ENCODE measurements at regions not wholly inside any gene's neighbourhood (a gene's known extent, or its start where the extent isn't known, plus 50 kb on each side); places are given as distances from the start of the nearest gene placed in this dataset.

DNA sequence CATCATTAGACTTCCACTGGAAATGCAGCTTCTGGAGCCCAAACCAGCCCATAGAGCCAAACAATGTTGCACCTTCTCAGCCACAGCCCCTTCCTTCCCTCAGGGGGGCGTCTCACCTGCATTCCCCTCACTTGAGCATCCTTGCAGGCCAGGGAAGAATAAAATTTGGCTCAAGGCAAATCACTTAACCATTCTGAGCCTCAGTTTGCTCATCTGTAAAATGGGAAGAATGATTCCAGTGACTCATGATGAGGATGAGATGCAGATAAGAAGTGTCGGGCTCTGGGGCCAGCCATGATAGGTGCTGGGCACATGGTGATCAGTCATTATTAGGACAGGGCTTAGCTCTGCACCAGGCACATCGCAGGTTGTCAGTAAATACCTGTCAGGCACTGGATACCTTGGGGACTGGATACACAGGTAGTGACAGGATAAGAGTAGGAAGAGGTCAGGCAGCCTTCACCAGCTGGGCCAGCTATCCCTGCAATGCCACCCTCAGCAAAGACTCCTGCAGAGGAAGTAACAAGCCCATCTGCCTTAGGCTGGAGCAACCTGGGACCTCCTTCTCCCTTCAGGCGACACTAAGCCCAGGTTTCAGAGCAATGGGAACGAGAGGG is 208.0 kb upstream of the TNRC6C start:
- no peak for DNase-seq (ENCODE audit: low read depth in 2 of 3, low spot score in 1 of 3)

DNA sequence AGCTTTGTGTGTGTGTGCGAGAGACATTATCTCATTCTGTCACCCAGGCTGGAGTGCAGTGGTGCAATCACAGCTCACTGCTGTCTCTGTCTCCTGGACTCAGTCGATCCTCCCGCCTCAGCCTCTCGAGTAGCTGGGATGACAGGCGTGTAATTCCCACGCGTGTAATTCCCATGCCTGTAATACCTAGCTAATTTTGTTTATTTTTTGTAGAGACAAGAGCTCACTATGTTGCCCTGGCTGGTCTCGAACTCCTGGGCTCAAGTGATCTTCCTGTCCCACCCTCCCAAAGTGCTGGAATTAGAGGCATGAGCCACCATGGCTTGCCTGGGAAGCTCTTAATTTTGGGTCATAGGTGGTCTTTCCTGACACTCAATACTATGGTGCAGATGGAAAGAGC is 205.3 kb upstream of the TNRC6C start:
- no peak for DNase-seq (ENCODE audit: low read depth in 2 of 3, low spot score in 1 of 3)

DNA sequence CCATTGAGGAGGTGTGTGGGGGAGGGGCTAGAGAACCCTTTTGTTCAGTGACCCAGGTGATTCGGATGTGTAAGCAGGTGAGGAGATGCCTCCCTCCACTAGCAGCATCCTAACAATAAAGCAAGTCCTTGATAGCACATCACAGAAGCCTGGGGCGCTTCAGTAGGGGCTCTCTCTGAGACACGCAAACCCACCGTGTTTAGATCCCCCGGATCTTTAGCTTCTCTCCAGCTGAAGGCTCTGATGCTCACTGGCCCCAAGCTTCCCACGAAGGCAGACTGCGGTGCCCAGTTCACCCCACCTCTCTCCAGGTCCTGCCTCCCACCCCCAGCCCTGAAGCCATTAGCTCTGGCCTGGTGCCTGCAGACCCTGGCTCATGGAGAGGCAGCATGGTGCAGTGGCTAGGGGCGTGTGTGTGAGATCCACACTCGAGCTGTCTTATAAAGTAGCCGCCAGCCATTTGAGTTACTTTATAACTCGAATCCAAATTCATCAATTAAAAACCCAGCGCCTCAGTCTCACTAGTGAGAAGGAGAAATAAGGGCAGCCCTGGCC is 204.7 kb upstream of the TNRC6C start:
- no peak for DNase-seq (ENCODE audit: low read depth in 2 of 3, low spot score in 1 of 3)

DNA sequence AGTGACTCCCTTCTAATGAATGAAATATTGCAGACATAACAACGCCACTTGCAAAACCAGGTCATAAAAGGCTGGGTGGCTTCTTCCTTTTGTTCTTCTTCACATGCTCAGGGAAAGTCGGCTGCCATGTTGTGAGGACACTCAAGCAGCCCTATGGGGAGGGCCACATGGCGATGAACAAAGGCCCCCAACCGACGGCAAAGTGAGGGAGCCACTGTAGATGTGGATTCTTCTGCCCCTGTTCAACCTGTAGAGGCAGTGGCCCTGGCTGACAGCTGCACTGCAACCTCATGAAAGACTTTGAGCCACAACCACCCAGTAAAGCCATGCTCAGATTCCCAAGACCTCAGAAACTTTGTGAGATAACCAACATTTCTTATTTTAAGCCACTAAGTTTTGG is 203.5 kb upstream of the TNRC6C start:
- DNase-seq (ENCODE audit: low read depth in 2 of 3, low spot score in 1 of 3), result no peak

DNA sequence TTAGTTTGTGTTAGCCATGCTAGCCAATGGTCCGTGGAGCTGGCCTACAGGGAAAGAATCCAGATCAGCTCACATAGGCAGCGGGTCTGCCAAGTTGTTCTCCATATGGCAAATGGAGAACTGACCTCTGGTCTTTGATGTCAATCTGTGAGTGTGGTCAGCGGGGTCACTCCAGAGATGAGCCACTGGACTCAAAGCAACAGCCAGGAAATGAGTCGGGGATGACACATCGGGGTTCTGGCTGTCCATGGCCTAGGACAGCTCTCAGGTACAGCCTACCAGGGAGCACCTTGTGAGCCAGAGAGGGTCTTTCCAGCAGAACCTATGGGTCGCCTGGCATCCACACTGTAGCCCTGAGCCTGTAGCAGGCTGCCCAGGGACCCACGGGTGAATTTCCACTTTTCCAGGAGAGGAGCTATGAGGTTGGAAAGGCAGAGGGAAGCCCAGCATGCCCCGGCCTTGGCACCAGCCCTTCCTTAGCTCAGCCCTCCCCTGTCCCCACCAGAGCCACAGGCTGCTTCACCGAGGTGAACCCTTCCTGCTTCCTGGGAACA is 203.0 kb upstream of the TNRC6C start:
- no peak for DNase-seq (ENCODE audit: low read depth in 2 of 3, low spot score in 1 of 3)

DNA sequence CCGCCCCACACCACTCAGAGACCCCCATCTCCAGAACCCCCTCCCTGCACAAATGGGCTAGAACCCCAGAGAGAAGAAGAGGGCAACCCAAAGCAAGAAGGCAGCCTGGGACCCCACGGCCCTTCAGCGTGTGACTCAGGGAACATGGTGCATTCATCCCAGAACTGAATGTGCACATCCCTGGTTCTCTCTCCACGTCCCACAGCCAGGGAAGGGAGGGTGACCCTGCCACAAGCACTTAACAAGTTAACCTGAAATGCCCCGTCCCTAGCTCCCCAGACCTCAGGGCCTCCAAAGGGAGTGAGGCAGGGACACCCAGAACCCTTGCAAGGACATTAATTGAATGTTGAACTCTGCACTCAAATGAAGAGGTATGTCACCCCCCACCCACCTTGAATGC is 202.5 kb upstream of the TNRC6C start:
- DNase-seq (ENCODE audit: low read depth in 2 of 3, low spot score in 1 of 3), result no peak

DNA sequence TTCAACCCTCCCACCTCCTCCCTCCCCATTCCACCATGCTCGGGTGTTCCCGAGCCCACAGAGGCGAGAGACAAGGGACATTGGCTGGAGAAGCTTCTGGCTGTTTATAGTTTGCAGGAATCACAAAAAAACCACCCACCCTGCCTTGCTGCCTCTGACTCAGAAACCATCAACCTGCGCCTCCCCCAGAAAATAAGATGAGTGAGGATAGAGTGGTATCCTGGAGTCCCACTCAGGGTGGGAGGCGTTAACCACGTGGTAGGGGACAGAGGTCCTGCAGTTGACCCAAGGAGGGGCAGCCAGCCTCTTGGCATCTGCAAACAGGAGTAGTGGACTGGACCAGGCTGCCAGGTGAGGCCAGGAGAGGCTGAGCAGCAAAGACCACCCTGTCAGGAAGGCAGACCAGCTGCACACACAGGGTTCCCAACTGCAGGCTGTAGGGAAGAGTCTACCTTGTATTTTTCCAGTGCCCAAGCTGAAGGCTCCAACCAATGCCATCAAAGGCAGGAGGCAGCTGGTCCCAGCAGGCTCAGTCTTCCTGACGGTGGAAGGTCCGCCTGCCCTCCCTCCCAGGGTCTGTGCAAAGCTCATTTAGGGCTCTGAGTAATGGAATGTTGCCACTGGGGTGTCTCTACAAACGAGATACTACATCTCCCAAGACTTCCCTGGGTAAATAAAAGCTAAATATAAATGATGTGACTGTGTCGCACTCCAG is 201.5 kb upstream of the TNRC6C start:
- DNase-seq (ENCODE audit: low read depth in 2 of 3, low spot score in 1 of 3), result no peak

DNA sequence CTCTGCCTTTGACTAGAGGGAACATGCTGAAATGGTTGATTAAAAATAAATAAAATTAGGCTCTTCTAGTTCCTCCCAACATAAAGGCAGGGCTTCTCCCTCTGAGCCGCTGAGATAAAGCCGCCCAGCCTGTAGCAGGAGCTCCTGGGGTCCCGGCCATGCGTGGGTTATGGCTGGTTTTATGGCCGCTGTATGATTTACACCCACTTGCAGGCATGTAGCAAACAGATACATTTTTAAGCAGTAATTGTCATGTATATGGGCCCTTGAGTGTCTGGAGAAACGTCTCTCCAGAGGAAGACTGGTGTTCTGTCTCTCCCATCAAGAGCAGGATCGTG is 201.0 kb upstream of the TNRC6C start:
- DNase-seq (ENCODE audit: low read depth in 2 of 3, low spot score in 1 of 3), result no peak

DNA sequence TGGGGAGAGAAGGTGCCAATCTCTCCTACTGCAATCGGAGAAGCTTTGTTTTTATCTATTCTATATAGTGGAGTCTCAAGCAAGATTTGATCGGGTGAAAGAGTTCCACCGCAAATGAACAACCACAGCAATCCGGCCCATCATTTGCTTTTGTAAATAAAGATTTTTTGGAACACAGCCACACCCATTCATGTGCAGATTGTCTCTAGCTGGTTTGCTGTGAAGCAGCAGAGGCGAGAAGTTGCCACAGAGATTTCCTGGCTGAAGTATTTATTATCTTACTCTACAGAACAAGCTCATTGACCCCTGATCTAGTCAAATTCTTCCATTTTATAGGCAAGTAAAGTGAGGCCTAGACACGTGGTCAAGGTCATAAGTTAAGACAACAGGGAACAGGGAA is 195.5 kb upstream of the TNRC6C start:
- DNase-seq (ENCODE audit: low read depth in 2 of 3, low spot score in 1 of 3), result no peak

DNA sequence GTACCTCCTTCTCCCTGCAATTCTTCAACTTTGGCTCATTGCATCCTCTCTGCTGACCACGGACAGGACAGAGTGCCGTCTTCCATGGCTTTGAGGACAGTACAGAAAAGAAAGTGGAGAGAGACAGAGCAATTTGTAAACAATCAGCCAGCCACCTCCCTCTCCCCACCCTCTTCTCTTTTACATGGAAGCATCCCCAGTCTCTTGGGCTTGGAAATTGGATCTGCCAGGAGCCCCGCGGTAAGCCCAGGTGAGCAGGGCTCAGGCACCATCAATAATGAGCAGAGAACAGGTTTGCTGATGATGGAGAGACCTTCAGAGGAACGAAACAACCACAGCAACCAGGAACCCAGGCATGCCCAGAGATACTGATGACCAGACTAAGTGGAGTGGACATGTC is 194.9 kb upstream of the TNRC6C start:
- DNase-seq (ENCODE audit: low read depth in 2 of 3, low spot score in 1 of 3), result no peak

DNA sequence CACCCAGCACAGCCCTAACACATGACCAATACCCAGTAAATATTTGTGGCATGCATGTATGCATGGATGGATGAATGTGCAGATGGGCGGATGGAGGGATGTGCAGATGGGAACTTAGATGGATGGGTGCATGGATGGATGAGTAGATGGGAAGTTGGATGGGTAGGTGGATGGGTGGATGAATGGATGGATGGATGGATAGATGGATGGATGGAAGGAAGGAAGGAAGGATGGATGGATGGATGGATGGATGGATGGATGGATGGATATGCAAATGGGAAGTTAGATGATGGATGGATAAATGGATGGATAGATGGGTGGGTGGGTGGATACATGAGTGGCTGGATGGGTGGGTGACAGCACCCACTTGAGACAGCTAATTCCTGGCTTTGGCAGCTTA is 193.2 kb upstream of the TNRC6C start:
- DNase-seq (ENCODE audit: low read depth in 2 of 3, low spot score in 1 of 3), result no peak

DNA sequence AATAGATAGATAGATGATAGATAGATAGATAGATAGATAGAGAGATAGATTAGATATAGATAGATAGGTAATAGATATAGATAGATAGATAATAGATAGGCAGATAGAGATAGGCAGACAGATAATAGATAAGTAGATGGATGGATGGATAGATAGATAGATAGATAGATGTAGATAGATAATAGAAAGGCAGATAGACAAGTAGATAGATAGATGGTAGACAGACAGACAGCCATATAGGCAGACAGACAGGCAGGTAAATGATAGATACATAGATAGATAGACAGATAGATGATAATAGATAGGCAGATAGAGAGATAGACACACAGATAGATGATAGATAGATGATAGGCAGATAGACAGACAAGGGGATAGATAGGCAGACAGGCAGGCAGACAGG is 191.4 kb upstream of the TNRC6C start:
- DNase-seq (ENCODE audit: low read depth in 2 of 3, low spot score in 1 of 3), result no peak

DNA sequence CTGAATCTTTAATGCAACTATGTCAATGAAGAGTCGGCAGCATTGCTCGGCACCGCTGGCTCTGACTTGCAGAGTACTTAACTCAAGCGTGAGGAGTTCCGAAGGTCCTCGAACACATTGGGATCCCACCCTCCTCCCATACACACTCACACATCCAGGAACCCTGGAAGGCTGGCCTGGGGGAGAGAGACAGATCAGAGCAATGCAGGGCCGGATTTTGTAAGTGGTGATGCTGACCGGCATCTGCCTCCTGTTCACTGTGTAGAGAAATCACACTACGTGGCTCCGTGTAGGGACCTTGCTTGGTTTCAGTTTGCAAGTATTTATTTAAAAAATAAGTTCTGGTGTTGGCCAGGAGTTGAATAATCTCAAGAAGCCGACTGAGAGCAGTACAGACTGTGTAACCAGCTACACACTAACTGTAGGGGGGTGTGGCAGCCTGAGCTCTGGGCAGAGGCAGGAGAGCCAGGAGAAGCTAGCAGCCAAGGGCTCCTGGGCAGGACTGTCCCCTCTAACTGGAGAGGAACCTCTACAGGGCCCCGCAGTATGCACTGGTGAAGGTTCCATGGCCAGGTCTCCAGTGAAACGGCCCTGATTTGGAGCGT is 190.2 kb upstream of the TNRC6C start:
- no peak for DNase-seq (ENCODE audit: low read depth in 2 of 3, low spot score in 1 of 3)

DNA sequence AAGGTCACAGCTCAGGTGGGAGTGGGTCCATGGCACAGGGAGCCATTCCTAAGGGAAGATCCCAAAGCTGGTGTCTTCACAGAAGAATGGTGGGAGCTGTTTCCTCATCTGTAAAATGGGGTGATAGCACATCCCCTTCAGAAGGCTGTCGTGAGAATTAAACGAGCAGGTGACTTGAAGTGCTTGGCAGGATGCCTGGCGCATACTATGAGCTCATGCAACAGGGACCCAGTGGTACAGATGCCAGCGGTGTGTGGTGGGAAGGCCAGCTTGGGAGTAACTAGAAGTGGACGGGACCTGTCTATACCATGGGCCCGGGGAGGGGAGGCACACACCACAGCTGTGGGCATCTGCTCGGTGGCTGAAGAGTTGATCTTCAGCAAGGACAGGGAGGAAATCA is 189.3 kb upstream of the TNRC6C start:
- DNase-seq (ENCODE audit: low read depth in 2 of 3, low spot score in 1 of 3), result no peak

DNA sequence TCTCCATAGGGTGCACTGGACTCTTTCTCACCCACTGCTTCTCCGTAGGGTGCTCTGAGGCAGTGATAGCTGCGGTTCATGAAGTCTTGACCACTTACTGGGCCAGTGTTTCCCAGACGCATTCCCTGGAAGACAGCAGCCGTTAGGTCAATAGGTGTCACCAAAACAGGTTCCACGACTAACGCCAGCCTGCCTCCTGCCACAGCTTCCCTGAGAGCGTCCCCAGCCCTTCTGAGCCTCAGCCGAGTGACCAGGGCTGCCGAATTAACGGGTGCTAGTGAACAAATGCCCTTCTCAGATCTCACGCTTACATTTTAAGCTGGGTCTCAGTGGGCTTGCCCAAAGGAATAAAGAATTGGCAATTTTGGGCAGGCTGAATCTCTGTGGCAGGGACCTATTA is 188.7 kb upstream of the TNRC6C start:
- no peak for DNase-seq (ENCODE audit: low read depth in 2 of 3, low spot score in 1 of 3)

DNA sequence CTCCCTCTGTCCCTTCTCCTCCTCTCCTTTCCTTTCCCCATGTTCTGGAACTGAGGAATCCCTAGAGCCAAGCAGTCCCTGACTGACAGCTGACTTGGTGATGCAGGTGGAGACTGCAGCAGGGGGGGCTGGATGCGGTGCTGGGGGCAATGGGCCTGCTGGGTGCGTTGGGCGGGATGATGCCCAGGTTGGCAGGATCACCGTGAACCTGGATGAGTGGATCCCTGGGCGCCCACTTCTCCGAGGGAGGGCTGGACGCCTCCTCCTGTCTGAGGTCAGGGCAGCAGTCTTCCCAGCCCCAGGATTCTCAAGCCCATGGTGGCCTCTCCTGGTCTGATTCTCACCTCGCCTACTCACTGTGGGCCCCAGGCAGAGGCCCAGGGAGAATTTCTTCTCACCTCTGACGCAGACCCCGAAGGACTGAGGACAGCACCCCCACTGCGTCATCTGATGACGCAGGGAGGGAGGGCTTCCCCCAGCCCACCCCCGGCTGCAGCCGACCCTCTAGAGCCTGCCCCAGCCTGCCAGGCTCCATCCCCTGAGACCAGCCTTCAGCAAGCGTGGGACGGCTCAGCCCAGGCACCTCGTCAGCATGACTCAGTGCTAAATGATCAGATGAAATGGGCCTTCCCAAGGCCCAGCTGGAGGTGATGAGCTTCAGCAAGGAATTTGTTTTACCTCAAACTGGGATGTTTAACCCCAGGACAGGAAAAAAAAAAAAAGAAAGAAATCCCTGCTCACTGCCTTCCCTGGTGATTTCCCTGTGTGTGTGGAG is 188.0 kb upstream of the TNRC6C start:
- no peak for DNase-seq (ENCODE audit: low read depth in 2 of 3, low spot score in 1 of 3)

DNA sequence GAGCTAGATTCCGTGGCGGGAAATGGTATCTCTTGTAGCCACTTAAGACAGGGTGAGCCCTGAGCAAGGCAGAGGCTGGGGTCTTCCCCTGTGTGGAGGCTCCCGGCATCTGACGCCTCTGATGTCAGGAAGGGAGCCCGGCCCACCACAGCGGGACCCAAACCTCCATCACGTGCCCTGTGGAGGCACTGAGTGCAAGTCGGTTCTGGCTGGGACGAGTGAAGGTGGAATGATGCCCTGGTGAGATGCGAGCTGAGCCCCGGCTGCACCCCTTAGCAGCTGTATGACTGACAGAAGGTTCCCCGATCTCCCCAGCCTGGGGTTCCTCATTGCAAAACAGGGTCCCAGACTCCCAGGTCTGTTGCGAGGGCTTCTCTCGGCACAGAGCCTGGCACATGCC is 187.4 kb upstream of the TNRC6C start:
- DNase-seq (ENCODE audit: low read depth in 2 of 3, low spot score in 1 of 3), result no peak

DNA sequence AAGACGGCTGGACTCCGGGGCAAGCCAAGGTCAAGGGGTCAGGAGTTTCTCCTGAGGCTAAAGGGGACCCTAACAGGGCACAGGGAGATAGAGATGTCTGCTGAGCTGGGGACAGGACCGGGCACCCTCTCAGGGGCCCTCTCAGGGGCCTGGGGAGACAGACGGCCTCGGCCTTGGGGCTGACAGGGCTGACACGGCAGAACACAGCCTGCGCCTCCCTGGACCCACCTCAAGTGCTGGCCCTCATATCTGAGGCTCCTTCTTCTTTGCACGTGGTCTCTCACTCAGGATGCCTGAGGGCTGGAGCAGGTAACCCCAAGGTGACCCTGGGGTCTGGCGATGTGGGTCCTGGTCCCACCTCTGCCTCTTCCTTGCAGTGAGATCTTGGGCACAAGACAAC is 186.9 kb upstream of the TNRC6C start:
- no peak for DNase-seq (ENCODE audit: low read depth in 2 of 3, low spot score in 1 of 3)

DNA sequence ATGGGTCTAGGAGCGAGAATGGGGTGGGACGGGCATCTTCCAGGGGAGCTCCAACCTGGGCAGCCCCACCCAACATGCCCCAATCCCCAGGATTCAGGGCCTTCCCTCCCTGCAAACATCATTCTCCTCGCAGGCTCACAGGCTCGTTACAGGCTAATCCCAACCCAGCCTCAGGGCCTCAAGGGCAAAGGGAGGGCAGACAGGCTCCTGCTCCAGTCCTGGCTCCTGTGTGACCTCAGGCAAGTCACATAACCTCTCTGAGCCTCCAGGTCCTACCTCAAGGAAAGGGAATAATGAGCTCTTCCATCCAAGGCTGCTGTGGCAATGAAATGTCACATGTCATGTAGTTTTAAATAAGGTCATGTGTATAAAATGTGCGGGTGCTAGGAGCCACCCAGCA is 186.5 kb upstream of the TNRC6C start:
- DNase-seq (ENCODE audit: low read depth in 2 of 3, low spot score in 1 of 3), result no peak

DNA sequence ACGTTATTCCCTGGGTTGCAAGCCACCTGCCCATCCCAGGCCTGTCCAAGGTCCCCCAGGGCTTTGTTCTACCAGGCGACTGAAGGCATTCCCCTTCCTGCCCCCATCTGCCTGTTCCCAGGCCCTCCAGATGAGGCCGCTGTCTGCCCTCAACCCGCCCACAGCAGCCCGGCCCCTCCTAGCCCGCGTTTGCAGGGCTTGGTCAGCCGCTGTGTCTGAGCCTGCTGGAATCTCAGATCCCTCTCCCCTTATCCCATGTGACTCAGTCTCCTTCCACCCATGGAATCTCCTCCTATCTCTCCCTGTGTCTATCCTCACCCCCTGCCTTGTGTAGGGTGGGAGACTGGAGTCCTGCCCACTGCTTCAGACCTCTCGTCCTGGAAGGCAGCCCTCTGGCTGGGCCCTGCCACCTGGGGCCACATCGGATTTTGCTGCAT is 186.0 kb upstream of the TNRC6C start:
- DNase-seq (ENCODE audit: low read depth in 2 of 3, low spot score in 1 of 3), result peak; percentile 41 to 55 (median 43)

DNA sequence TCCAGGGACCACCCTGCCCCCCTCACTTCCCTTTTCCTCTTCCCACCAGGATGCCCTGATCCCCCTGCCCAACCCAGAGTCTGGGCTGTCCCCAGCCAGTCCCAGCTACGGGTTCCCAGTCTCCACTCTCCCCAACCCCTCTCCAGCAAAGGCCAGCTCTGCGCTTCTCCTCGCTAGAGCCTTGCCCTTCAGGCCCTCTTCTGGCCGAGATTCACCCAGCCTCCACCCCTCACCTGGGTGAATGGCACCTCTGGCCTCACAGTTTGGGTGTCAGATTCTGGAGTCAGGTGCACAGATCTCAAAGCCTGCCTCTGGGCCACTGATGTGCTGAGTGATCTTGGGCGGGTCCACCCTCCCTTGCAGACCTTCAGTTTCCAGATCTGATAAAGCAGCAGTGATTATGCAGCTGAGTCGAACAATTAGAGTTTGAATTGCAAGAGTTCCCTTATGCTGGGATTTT is 185.6 kb upstream of the TNRC6C start:
- no peak for DNase-seq (ENCODE audit: low read depth in 2 of 3, low spot score in 1 of 3)
